Ovary (tissue), 3 donors: ENCODE measurements at regions not wholly inside any gene's neighbourhood (a gene's known extent, or its start where the extent isn't known, plus 50 kb on each side); places are given as distances from the start of the nearest gene placed in this dataset.

ENCODE experiments used
- CTCF ChIP-seq, 3 donors: fragments of 450-650 bp in 2 of 3; fragments of 200-600 bp in 1 of 3; IDR thresholded peaks; one replicate each; pipeline versions ENCODE4 v1.5.1 to v1.8.0; 2016 to 2022; ENCODE audit warnings: antibody characterized with exemption in 3 of 3, mild to moderate bottlenecking in 1 of 3
- EP300 ChIP-seq: sonication (generic); formaldehyde crosslinking; IDR thresholded peaks from one replicate; pipeline ENCODE4 v1.6.1; 2017; ENCODE audit warnings: antibody characterized with exemption
- POLR2A ChIP-seq: fragments of 450-650 bp; IDR thresholded peaks from one replicate; pipeline ENCODE4 v1.6.1; 2017; ENCODE audit warnings: antibody characterized with exemption, mild to moderate bottlenecking, moderate library complexity
- donor health status: DM: no; HTN: no; CAD: no.

DNA sequence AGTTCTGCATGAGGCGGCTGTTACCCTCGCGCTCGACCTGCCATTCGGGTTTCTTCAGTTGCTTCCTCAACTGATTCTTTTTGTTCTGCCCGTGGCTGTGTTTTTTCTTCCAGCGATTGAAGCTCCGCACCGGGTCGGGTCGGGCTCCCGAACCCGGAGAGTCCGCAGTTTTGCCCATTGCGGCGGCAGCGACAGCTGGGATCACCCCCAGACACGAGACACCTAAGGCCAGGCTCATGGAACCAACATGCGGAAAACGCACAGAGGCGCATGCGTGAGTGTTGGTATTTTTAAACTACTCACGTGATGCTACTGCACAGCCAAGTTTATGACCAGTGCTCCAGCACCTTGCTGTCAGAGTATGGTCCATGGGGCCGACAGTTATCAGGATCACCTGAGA is 100.0 kb downstream of the SPATA31D1 start:
- TF ChIP-seq CTCF (IDR thresholded peaks at IDR 0.05) (no peak), EP300 (no peak), POLR2A (no peak)
